WI38 (cell line): ENCODE measurements at regions not wholly inside any gene's neighbourhood (a gene's known extent, or its start where the extent isn't known, plus 50 kb on each side); places are given as distances from the start of the nearest gene placed in this dataset.
A peak's percentile ranks its signal among the peaks of the same experiment; 100 is the strongest.

Experiments used
- H3K4me3 ChIP-seq: 2 replicates; pipeline ENCODE4 v1.5.1; 2011; ENCODE audit warnings: low read depth, mild to moderate bottlenecking, control low read depth, low read length
- CTCF ChIP-seq: IDR thresholded peaks from 2 replicates; pipeline ENCODE4 v1.5.1; 2012; ENCODE audit warnings: low read depth, mild to moderate bottlenecking, control low read depth, low read length

GRCh38 chr9:16985559-16986348 lies 115.3 kb upstream of the BNC2 start:
- TF ChIP-seq CTCF = no peak

GRCh38 chr9:16982780-16983310 lies 112.4 kb upstream of the BNC2 start:
- no peak overlapping the region for H3K4me3 ChIP-seq
- no peak for TF ChIP-seq CTCF

More at GRCh38 chr9:16985559-16986348, 115.3 kb upstream of the BNC2 start:
- H3K4me3 ChIP-seq = peak overlapping the region; percentile 16

- H3K4me3 ChIP-seq = no peak overlapping the region
- no peak for TF ChIP-seq CTCF
These were observed 106.0 kb upstream of the BNC2 start for GRCh38 chr9:16976427-16976826.

GRCh38 chr9:16974436-16974835 lies 104.0 kb upstream of the BNC2 start:
- no peak for TF ChIP-seq CTCF
- no peak overlapping the region for H3K4me3 ChIP-seq

GRCh38 chr9:16970321-16970720 lies 99.9 kb upstream of the BNC2 start:
- no peak for TF ChIP-seq CTCF
- H3K4me3 ChIP-seq = no peak overlapping the region

GRCh38 chr9:16964228-16964627 lies 93.8 kb upstream of the BNC2 start:
- H3K4me3 ChIP-seq = no peak overlapping the region
- TF ChIP-seq CTCF = no peak

GRCh38 chr9:16960084-16960483 lies 89.6 kb upstream of the BNC2 start:
- H3K4me3 ChIP-seq = no peak overlapping the region
- no peak for TF ChIP-seq CTCF
